ENCODE measurements at regions not wholly inside any gene's neighbourhood (a gene's known extent, or its start where the extent isn't known, plus 50 kb on each side); places are given as distances from the start of the nearest gene placed in this dataset.

DNA sequence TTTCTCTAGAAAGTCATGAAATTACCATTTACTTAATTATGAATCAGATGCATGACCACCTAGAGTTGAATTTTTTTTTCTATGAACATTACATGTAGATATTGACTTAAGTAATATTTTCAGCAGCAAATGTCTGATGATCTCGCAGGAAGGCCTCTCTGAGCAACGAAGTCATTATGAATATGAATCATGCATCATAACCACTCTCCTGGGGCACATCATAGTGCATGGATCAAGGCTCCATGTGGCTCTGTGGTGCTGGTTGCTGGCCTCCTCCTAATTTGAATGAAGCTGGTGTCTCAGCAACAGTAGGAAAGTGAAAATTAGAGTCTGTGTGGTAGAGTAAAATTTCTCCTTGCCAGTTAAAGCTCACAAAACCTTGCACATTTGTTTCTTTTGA is 121.4 kb upstream of the INHBA start (continued):
- no peak for TF ChIP-seq MYC (CRISPR knock-in tag; IDR thresholded peaks at IDR 0.05; ENCODE audit: borderline replicate concordance)
- TF ChIP-seq PAF1 (CRISPR knock-in tag; IDR thresholded peaks at IDR 0.05) = no peak
- no peak for TF ChIP-seq MAFK (conservative IDR thresholded peaks at IDR 0.05 in 1 of 2, IDR thresholded peaks at IDR 0.05 in 1 of 2; ENCODE audit: low read length in 2 of 2)

DNA sequence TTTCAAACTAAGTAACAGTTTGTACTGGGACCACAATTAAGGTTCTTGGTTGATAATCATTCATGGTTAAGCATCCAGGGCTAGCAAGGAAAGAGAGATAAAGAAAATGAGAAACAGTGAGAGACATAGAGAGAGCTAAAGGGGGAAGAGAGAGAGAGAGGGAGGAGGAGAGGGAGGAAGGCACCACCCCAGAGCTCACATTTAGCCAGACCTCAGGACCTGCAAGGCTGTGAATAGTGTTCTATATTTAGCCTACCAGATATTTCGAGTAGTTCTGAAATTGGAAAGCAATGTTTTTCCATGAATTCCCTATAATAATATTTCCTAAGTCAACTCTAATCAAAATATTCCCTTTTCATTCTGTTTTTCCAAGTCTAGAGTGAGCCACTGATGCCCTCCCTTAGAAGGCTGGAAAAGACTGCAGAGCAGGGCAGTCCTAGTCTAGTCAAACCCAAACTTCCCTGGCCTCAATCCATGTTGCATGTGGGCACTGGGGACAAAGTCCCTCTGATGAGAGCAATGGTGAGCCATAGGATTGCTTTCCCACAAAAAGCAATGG is 119.4 kb upstream of the INHBA start:
- no peak for DNase-seq (ENCODE audit: low spot score)
- Histone ChIP-seq H3K4me3 (replicated peaks in 1 of 3; ENCODE audit: insufficient read depth in 1 of 3, low read depth in 2 of 3, low read length in 3 of 3) (no peak overlapping the region), H3K4me2 (ENCODE audit: low read depth, low read length) (no peak overlapping the region), H3K36me3 (replicated peaks in 1 of 2; ENCODE audit: control insufficient read depth in 1 of 2, insufficient read depth in 2 of 2, low read length in 2 of 2) (no peaks in the 10 kb centered on the region), H3K27me3 (ENCODE audit: control insufficient read depth in 1 of 2, insufficient read depth in 2 of 2, low read length in 2 of 2) (no peaks in the 10 kb centered on the region), H3K9me3 (ENCODE audit: low read length) (peaks cover 16% of the 10 kb centered on the region; the same call in 1 of the 2 replicates), H4K20me1 (ENCODE audit: insufficient read depth, low read length) (no peaks in the 10 kb centered on the region), H3K9ac (ENCODE audit: insufficient read depth, low read depth, low read length) (no peak overlapping the region), H3K79me2 (ENCODE audit: insufficient read depth, low read length) (no peaks in the 10 kb centered on the region), H3K27ac (ENCODE audit: extremely low read length, insufficient read depth, low read length) (no peak overlapping the region), H3K4me1 (ENCODE audit: insufficient read depth, low read length) (no peaks in the 10 kb centered on the region), H2AFZ (ENCODE audit: low read length) (no peak overlapping the region)
- intact Hi-C loops (cut with micrococcal nuclease; ENCODE audit: unreplicated experiment) = no loop called here
- ChIA-PET CTCF (ENCODE audit: low intra/inter-chr PET ratio, low total read pairs) (no interaction called here), POLR2A (no interaction called here)
- no peak for TF ChIP-seq AHR (CRISPR knock-in tag; IDR thresholded peaks at IDR 0.05)
- no peak for TF ChIP-seq ZNF543 (CRISPR knock-in tag; IDR thresholded peaks at IDR 0.05)
- no peak for TF ChIP-seq CBFB (CRISPR knock-in tag; IDR thresholded peaks at IDR 0.05)
- TF ChIP-seq, protein P1, sequence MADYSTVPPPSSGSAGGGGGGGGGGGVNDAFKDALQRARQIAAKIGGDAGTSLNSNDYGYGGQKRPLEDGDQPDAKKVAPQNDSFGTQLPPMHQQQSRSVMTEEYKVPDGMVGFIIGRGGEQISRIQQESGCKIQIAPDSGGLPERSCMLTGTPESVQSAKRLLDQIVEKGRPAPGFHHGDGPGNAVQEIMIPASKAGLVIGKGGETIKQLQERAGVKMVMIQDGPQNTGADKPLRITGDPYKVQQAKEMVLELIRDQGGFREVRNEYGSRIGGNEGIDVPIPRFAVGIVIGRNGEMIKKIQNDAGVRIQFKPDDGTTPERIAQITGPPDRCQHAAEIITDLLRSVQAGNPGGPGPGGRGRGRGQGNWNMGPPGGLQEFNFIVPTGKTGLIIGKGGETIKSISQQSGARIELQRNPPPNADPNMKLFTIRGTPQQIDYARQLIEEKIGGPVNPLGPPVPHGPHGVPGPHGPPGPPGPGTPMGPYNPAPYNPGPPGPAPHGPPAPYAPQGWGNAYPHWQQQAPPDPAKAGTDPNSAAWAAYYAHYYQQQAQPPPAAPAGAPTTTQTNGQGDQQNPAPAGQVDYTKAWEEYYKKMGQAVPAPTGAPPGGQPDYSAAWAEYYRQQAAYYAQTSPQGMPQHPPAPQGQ (CRISPR knock-in tag; IDR thresholded peaks at IDR 0.05; ENCODE audit: borderline replicate concordance) = no peak
- TF ChIP-seq, protein P2, sequence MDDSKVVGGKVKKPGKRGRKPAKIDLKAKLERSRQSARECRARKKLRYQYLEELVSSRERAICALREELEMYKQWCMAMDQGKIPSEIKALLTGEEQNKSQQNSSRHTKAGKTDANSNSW (CRISPR knock-in tag; IDR thresholded peaks at IDR 0.05; ENCODE audit: borderline replicate concordance) = no peak
- TF ChIP-seq FOXO1 (CRISPR knock-in tag; IDR thresholded peaks at IDR 0.05) = no peak
- TF ChIP-seq ZNF10 (CRISPR knock-in tag; IDR thresholded peaks at IDR 0.05; ENCODE audit: borderline replicate concordance, low read depth) = no peak
- TF ChIP-seq ZNF615 (CRISPR knock-in tag; IDR thresholded peaks at IDR 0.05; ENCODE audit: borderline replicate concordance) = no peak
- no peak for TF ChIP-seq POGK (CRISPR knock-in tag; conservative IDR thresholded peaks at IDR 0.05)
- TF ChIP-seq ZNF546 (CRISPR knock-in tag; conservative IDR thresholded peaks at IDR 0.05) = no peak
- TF ChIP-seq MBNL3 (CRISPR knock-in tag; conservative IDR thresholded peaks at IDR 0.05) = no peak
- no peak for TF ChIP-seq KAT2B (IDR thresholded peaks at IDR 0.05; ENCODE audit: borderline replicate concordance, low read depth, low read length)
- TF ChIP-seq ZNF24 (IDR thresholded peaks at IDR 0.05) = no peak
- TF ChIP-seq ZBTB38 (CRISPR knock-in tag; IDR thresholded peaks at IDR 0.05) = no peak
- TF ChIP-seq ZFY (CRISPR knock-in tag; IDR thresholded peaks at IDR 0.05) = no peak
- TF ChIP-seq ZNF235 (CRISPR knock-in tag; IDR thresholded peaks at IDR 0.05; ENCODE audit: borderline replicate concordance) = no peak
- 0% methylated on average over 1 of the region's 1 CpG for WGBS (ENCODE audit: low lambda C conversion rate)
- FAIRE-seq = no peak
- no peak for ATAC-seq
- in situ Hi-C loops (cut with HindIII; ENCODE audit: extremely low pct_ligation_motif_present, low pct_unique_long_range_greater_than_20kb) = no loop called here
- no TSS peak for BruUV-seq (replicated peaks)

All from HepG2 (cell line).